ENCODE measurements at regions not wholly inside any gene's neighbourhood (a gene's known extent, or its start where the extent isn't known, plus 50 kb on each side); places are given as distances from the start of the nearest gene placed in this dataset.

DNA sequence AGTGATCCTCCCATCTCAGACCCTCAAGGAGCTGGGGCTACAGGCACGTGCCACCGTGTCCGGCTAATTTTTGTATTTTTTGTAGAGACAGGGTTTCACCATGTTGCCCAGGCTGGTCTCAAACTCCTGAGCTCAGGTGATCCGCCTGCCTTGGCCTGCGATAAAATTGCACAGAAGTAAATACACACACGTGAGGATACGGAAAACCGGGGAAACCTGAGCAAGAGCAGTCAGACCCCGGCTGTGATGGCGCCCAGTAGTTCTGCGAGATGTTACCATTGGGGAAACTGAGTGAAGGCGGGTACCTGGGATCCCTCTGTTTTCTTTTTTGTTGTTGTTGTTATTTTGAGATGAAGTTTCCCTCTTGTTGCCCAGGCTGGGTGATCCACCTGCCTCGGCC lies 114.9 kb downstream of the C9orf50 start:
- Histone ChIP-seq H3K27me3 (ENCODE audit: low read length) (no peaks in the 10 kb centered on the region), H3F3A (ENCODE audit: low read length, unreplicated experiment) (no peaks in the 10 kb centered on the region), H3K4me2 (ENCODE audit: low read length) (no peak overlapping the region), H3K9ac (ENCODE audit: low read length) (no peak overlapping the region), H3K79me2 (ENCODE audit: low read length) (no peaks in the 10 kb centered on the region), H3K9me2 (replicated peaks; ENCODE audit: low read length) (no peaks in the 10 kb centered on the region), H3K4me1 (ENCODE audit: insufficient read depth, low read length) (peaks cover 5% of the 10 kb centered on the region), H4K20me1 (ENCODE audit: low read length) (no peaks in the 10 kb centered on the region), H3K36me3 (ENCODE audit: low read depth, low read length) (no peaks in the 10 kb centered on the region), H3K9me3 (ENCODE audit: low read length) (no peaks in the 10 kb centered on the region), H3K4me3 (ENCODE audit: low read length) (no peak overlapping the region), H3K27ac (ENCODE audit: low read length) (no peak overlapping the region), H2AFZ (ENCODE audit: low read length) (no peak overlapping the region)
- BruUV-seq (replicated peaks) = no TSS peak
- intact Hi-C loops (cut with micrococcal nuclease) = no loop called here
- CTCF ChIA-PET = no interaction called here
- no peak for TF ChIP-seq EZH2phosphoT487 (IDR thresholded peaks at IDR 0.05; ENCODE audit: borderline replicate concordance, low read length)
- ATAC-seq (no peak), DNase-seq (no peak)
- POLR2A ChIA-PET (ENCODE audit: unreplicated experiment) = no interaction called here

DNA sequence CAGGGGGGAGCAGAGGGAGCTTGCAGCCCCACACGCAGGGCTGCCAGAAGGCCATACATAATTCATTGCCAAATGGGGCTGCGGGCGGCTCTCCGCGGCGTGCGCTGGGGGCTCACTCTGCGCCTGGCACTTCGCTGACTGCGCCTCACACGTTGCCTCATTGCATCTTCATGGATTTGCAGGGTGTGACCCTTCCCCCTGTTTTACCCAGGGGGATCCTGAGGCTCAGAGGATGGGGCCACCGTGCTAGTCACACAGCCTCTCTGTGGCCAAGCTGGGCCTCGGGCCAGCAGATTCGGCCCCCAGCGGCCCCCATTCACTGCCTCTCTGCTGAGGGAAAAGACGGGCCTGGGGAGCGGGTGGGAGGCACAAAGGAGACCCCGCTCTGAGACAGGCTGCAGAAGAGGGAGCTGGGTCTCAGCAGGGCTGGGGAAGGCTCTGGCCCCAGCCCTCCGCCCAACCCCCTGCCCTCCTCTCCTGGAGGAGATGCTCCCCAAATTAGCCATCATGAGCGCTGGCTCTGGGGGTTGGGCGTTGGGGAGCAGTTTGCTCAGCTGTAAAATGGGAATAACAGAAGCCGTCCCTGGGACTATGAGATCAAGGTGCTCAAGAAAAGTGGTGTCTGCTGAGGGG lies 115.5 kb downstream of the C9orf50 start:
- TF ChIP-seq EZH2phosphoT487 (IDR thresholded peaks at IDR 0.05; ENCODE audit: borderline replicate concordance, low read length) (no peak), EZH2 (IDR thresholded peaks at IDR 0.05; ENCODE audit: low read length, unreplicated experiment) (no peak)
- TF ChIP-seq, protein P1, sequence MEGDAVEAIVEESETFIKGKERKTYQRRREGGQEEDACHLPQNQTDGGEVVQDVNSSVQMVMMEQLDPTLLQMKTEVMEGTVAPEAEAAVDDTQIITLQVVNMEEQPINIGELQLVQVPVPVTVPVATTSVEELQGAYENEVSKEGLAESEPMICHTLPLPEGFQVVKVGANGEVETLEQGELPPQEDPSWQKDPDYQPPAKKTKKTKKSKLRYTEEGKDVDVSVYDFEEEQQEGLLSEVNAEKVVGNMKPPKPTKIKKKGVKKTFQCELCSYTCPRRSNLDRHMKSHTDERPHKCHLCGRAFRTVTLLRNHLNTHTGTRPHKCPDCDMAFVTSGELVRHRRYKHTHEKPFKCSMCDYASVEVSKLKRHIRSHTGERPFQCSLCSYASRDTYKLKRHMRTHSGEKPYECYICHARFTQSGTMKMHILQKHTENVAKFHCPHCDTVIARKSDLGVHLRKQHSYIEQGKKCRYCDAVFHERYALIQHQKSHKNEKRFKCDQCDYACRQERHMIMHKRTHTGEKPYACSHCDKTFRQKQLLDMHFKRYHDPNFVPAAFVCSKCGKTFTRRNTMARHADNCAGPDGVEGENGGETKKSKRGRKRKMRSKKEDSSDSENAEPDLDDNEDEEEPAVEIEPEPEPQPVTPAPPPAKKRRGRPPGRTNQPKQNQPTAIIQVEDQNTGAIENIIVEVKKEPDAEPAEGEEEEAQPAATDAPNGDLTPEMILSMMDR (conservative IDR thresholded peaks at IDR 0.05; ENCODE audit: low read depth, low read length) = no peak
- Histone ChIP-seq H3K9me3 (ENCODE audit: low read length) (no peaks in the 10 kb centered on the region), H3K4me2 (ENCODE audit: low read length) (no peak overlapping the region), H3K27ac (ENCODE audit: low read length) (no peak overlapping the region), H3K9me2 (replicated peaks; ENCODE audit: low read length) (no peaks in the 10 kb centered on the region), H3K9ac (ENCODE audit: low read length) (no peak overlapping the region), H2AFZ (ENCODE audit: low read length) (no peak overlapping the region), H3K79me2 (ENCODE audit: low read length) (no peaks in the 10 kb centered on the region), H3F3A (ENCODE audit: low read length, unreplicated experiment) (no peaks in the 10 kb centered on the region), H3K4me3 (ENCODE audit: low read length) (no peak overlapping the region), H3K27me3 (ENCODE audit: low read length) (no peaks in the 10 kb centered on the region), H3K36me3 (ENCODE audit: low read depth, low read length) (no peaks in the 10 kb centered on the region), H4K20me1 (ENCODE audit: low read length) (no peaks in the 10 kb centered on the region), H3K4me1 (ENCODE audit: insufficient read depth, low read length) (peaks cover 5% of the 10 kb centered on the region)
- ChIA-PET CTCF (no interaction called here), POLR2A (ENCODE audit: unreplicated experiment) (no interaction called here)
- ATAC-seq (no peak), DNase-seq (no peak)
- intact Hi-C loops (cut with micrococcal nuclease) = no loop called here
- BruUV-seq (replicated peaks) = no TSS peak

DNA sequence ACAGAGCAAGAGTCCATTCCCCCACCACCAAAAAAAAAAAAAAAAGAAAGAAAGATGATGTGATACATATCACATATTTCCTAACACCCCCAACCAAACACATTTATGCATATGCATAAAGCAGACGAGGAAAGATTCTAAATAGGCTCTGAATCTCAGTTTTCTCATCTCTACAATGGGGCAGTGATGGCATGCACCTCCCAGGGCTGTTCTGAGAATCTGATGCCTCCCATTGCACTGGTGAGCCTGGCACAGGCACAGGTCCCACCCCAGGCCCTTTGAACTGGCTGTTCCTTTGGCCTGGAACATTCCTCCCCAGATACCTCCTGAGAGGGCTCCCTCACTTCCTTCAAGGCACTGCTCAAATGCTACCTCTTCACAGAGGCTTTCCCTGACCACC lies 116.5 kb downstream of the C9orf50 start:
- POLR2A ChIA-PET (ENCODE audit: unreplicated experiment) = no interaction called here
- no peaks in the 10 kb centered on the region for H3F3A ChIP-seq (ENCODE audit: low read length, unreplicated experiment)
- ATAC-seq (no peak), DNase-seq (no peak)
- TF ChIP-seq, protein P1 (conservative IDR thresholded peaks at IDR 0.05; ENCODE audit: low read depth, low read length) = no peak
- no peak for TF ChIP-seq EZH2phosphoT487 (IDR thresholded peaks at IDR 0.05; ENCODE audit: borderline replicate concordance, low read length)
- no peak for TF ChIP-seq EZH2 (IDR thresholded peaks at IDR 0.05; ENCODE audit: low read length, unreplicated experiment)
- H2AFZ ChIP-seq (ENCODE audit: low read length) = no peak overlapping the region
- no peaks in the 10 kb centered on the region for H4K20me1 ChIP-seq (ENCODE audit: low read length)
- H3K27me3 ChIP-seq (ENCODE audit: low read length) = no peaks in the 10 kb centered on the region
- H3K9me3 ChIP-seq (ENCODE audit: low read length) = no peaks in the 10 kb centered on the region
- no peaks in the 10 kb centered on the region for H3K79me2 ChIP-seq (ENCODE audit: low read length)
- H3K27ac ChIP-seq (ENCODE audit: low read length) = no peak overlapping the region
- H3K9me2 ChIP-seq (replicated peaks; ENCODE audit: low read length) = no peaks in the 10 kb centered on the region
- intact Hi-C loops (cut with micrococcal nuclease) = no loop called here
- H3K4me2 ChIP-seq (ENCODE audit: low read length) = no peak overlapping the region
- CTCF ChIA-PET = no interaction called here
- H3K9ac ChIP-seq (ENCODE audit: low read length) = no peak overlapping the region
- H3K36me3 ChIP-seq (ENCODE audit: low read depth, low read length) = no peaks in the 10 kb centered on the region
- TSS peak; percentile 22 for BruUV-seq (replicated peaks)
- no peak overlapping the region for H3K4me3 ChIP-seq (ENCODE audit: low read length)
- peaks cover 5% of the 10 kb centered on the region for H3K4me1 ChIP-seq (ENCODE audit: insufficient read depth, low read length)

Data from PC-3 (cell line).